SK-N-SH (cell line): ENCODE measurements at regions not wholly inside any gene's neighbourhood (a gene's known extent, or its start where the extent isn't known, plus 50 kb on each side); places are given as distances from the start of the nearest gene placed in this dataset.

Source experiments
- CTCF ChIA-PET: fragments of 300-600, 350-600 bp; formaldehyde crosslinking; extraction: SDS; loops from one replicate; lab custom pipeline; 2021; lab: Yijun Ruan, JAX
- POLR2A ChIA-PET: fragments of 350-600 bp; sonication (Branson Sonifier 250); formaldehyde crosslinking; extraction: SDS; loops from one replicate; lab custom pipeline; 2020; ENCODE audit warnings: antibody characterized with exemption, inconsistent platforms; lab: Yijun Ruan, JAX
- DNase-seq: peaks from one replicate; pipeline ENCODE4 v3.0.0; 2012
- H2AFZ ChIP-seq: fragments of 200-600 bp; sonication (generic); 2 replicates; pipeline ENCODE4 v1.8.1; 2016; ENCODE audit warnings: antibody characterized with exemption, mild to moderate bottlenecking, low read depth
- H3F3A ChIP-seq: fragments of 200-600 bp; sonication (generic); replicated peaks from 2 replicates; pipeline ENCODE3; 2016; ENCODE audit warnings: antibody characterized with exemption, mild to moderate bottlenecking; ENCODE audit not compliant: insufficient read depth
- H3K27ac ChIP-seq, 2 experiments: fragments of 200-500 bp in 1 of 2; fragments of 200-600 bp in 1 of 2; sonication (Bioruptor generic) in 1 of 2; sonication (generic), shearing (Covaris generic) in 1 of 2; 2 replicates each; pipeline versions ENCODE4 v1.5.1 to v1.6.1; 2014 to 2016; ENCODE audit warnings: low read depth in 2 of 2, inconsistent platforms in 1 of 2, low read length in 1 of 2, mild to moderate bottlenecking in 1 of 2, mixed read lengths in 1 of 2
- H3K27me3 ChIP-seq: fragments of 200-600 bp; sonication (generic), shearing (Covaris generic); 2 replicates; pipeline ENCODE4 v1.6.1; 2016; ENCODE audit warnings: mixed run types; ENCODE audit not compliant: insufficient read depth
- H3K36me3 ChIP-seq, 2 experiments: fragments of 200-500 bp in 1 of 2; fragments of 200-600 bp in 1 of 2; sonication (Bioruptor generic) in 1 of 2; sonication (generic) in 1 of 2; replicated peaks in 1 of 2; 2 replicates each; pipeline versions ENCODE3 to v1.5.1; 2014 to 2016; ENCODE audit warnings: low read length in 1 of 2, mild to moderate bottlenecking in 1 of 2; ENCODE audit not compliant: insufficient read depth in 2 of 2, control insufficient read depth in 1 of 2
- H3K4me1 ChIP-seq, 2 experiments: fragments of 200-500 bp in 1 of 2; fragments of 200-600 bp in 1 of 2; sonication (Bioruptor generic) in 1 of 2; sonication (generic), shearing (Covaris generic) in 1 of 2; 2 replicates each; pipeline versions ENCODE4 v1.5.1 to v1.6.1; 2014 to 2016; ENCODE audit warnings: low read depth in 1 of 2, low read length in 1 of 2, mixed run types in 1 of 2; ENCODE audit not compliant: insufficient read depth in 2 of 2, control insufficient read depth in 1 of 2
- H3K4me2 ChIP-seq: fragments of 200-600 bp; sonication (generic), shearing (Covaris generic); 2 replicates; pipeline ENCODE4 v1.6.1; 2017; ENCODE audit warnings: mixed run types
- H3K4me3 ChIP-seq, 2 experiments: fragments of 200-500 bp in 1 of 2; fragments of 200-600 bp in 1 of 2; sonication (Bioruptor generic) in 1 of 2; sonication (generic), shearing (Covaris generic) in 1 of 2; 2 replicates each; pipeline versions ENCODE4 v1.5.1 to v1.8.1; 2014 to 2016; ENCODE audit warnings: low read depth in 2 of 2, inconsistent platforms in 1 of 2, low read length in 1 of 2, mild to moderate bottlenecking in 1 of 2, mixed read lengths in 1 of 2, moderate library complexity in 1 of 2
- H3K79me2 ChIP-seq: fragments of 200-600 bp; sonication (generic); 2 replicates; pipeline ENCODE4 v1.8.1; 2017; ENCODE audit warnings: mild to moderate bottlenecking; ENCODE audit not compliant: insufficient read depth
- H3K9ac ChIP-seq: fragments of 200-600 bp; sonication (generic); 2 replicates; pipeline ENCODE4 v1.6.1; 2017; ENCODE audit warnings: mixed run types
- H3K9me2 ChIP-seq: fragments of 200-600 bp; sonication (generic); 2 replicates; pipeline ENCODE4 v1.6.1; 2017; ENCODE audit warnings: mixed run types
- H3K9me3 ChIP-seq: fragments of 200-600 bp; sonication (generic); 2 replicates; pipeline ENCODE4 v1.6.1; 2017; ENCODE audit warnings: mixed run types, mild to moderate bottlenecking, moderate library complexity
- H4K20me1 ChIP-seq: fragments of 200-600 bp; sonication (generic); 2 replicates; pipeline ENCODE4 v1.6.1; 2017; ENCODE audit warnings: mild to moderate bottlenecking, mixed run types; ENCODE audit not compliant: insufficient read depth
- CHD2 ChIP-seq: fragments of 150-350 bp; IDR thresholded peaks from 2 replicates; pipeline ENCODE4 v1.6.1; 2018; ENCODE audit warnings: low read length; ENCODE audit not compliant: partially characterized antibody
- ELF1 ChIP-seq: IDR thresholded peaks from 2 replicates; pipeline ENCODE4 v1.4.0; 2012
- EP300 ChIP-seq, 2 experiments: IDR thresholded peaks; 2 replicates each; pipeline versions ENCODE4 v1.4.0 to v1.6.1; 2012; ENCODE audit warnings: borderline replicate concordance in 1 of 2, low read depth in 1 of 2, low read length in 1 of 2
- EZH2phosphoT487 ChIP-seq: fragments of 200-600 bp; sonication (generic); IDR thresholded peaks from 2 replicates; pipeline ENCODE4 v1.6.1; 2017; ENCODE audit warnings: low read depth, mixed run types, mild to moderate bottlenecking, antibody characterized with exemption, moderate library complexity, borderline replicate concordance
- FOXM1 ChIP-seq: IDR thresholded peaks from 2 replicates; pipeline ENCODE4 v1.4.0; 2012; ENCODE audit warnings: low read depth, mild to moderate bottlenecking
- GABPA ChIP-seq: IDR thresholded peaks from 2 replicates; pipeline ENCODE4 v1.4.0; 2012; ENCODE audit warnings: low read depth, mild to moderate bottlenecking
- GATA2 ChIP-seq: sonication (generic); formaldehyde crosslinking; IDR thresholded peaks from 2 replicates; pipeline ENCODE4 v1.5.0; 2020; ENCODE audit warnings: mild to moderate bottlenecking, missing genetic modification reagents
- MAX ChIP-seq: IDR thresholded peaks from 2 replicates; pipeline ENCODE4 v1.4.0; 2012; ENCODE audit warnings: low read depth
- MEF2A ChIP-seq: IDR thresholded peaks from 2 replicates; pipeline ENCODE4 v1.4.0; 2012; ENCODE audit warnings: low read depth, borderline replicate concordance
- MXI1 ChIP-seq: IDR thresholded peaks from 2 replicates; pipeline ENCODE4 v1.6.1; 2012; ENCODE audit warnings: mild to moderate bottlenecking, low read depth, low read length, improper control_type of control experiment
- NFIC ChIP-seq: IDR thresholded peaks from 2 replicates; pipeline ENCODE4 v1.4.0; 2012; ENCODE audit warnings: borderline replicate concordance
- NRF1 ChIP-seq: IDR thresholded peaks from 2 replicates; pipeline ENCODE4 v1.6.1; 2012; ENCODE audit warnings: low read depth, mild to moderate bottlenecking, low read length
- PBX3 ChIP-seq: IDR thresholded peaks from 2 replicates; pipeline ENCODE4; 2012
- RCOR1 ChIP-seq: fragments of 150-350 bp; IDR thresholded peaks from 2 replicates; pipeline ENCODE4 v1.6.1; 2017; ENCODE audit warnings: antibody characterized with exemption, low read length
- RFX5 ChIP-seq: IDR thresholded peaks from 2 replicates; pipeline ENCODE4 v1.6.1; 2012; ENCODE audit warnings: mild to moderate bottlenecking, improper control_type of control experiment, low read length
- RXRA ChIP-seq: IDR thresholded peaks from 2 replicates; pipeline ENCODE4 v1.4.0; 2012; ENCODE audit warnings: low read depth, mild to moderate bottlenecking, borderline replicate concordance
- SIN3A ChIP-seq: IDR thresholded peaks from 2 replicates; pipeline ENCODE4 v1.6.1; 2012; ENCODE audit warnings: low read depth, mild to moderate bottlenecking, low read length, moderate library complexity, borderline replicate concordance
- SMC3 ChIP-seq: IDR thresholded peaks from 2 replicates; pipeline ENCODE4 v1.6.1; 2012; ENCODE audit warnings: low read depth, low read length, improper control_type of control experiment
- TAF1 ChIP-seq: IDR thresholded peaks from 2 replicates; pipeline ENCODE4 v1.6.1; 2012; ENCODE audit warnings: low read depth, mild to moderate bottlenecking, low read length, moderate library complexity, borderline replicate concordance
- TCF12 ChIP-seq: IDR thresholded peaks from 2 replicates; pipeline ENCODE4 v1.4.0; 2012
- USF1 ChIP-seq: IDR thresholded peaks from 2 replicates; pipeline ENCODE4 v1.4.0; 2012; ENCODE audit warnings: low read depth, borderline replicate concordance
- USF2 ChIP-seq: fragments of 150-350 bp; IDR thresholded peaks from 2 replicates; pipeline ENCODE4 v1.6.1; 2017; ENCODE audit warnings: antibody characterized with exemption, low read length, low read depth, borderline replicate concordance
- YY1 ChIP-seq: IDR thresholded peaks from 2 replicates; pipeline ENCODE4 v1.4.0; 2012; ENCODE audit warnings: low read depth, mild to moderate bottlenecking
- ZBTB33 ChIP-seq: IDR thresholded peaks from 2 replicates; pipeline ENCODE4 v1.4.0; 2012; ENCODE audit warnings: low read depth, borderline replicate concordance
- WGBS: methylation state at CpG from one replicate; pipeline ENCODE4 v1.1.6; 2017; ENCODE audit warnings: low lambda C conversion rate; 5-methylcytosine and 5-hydroxymethylcytosine counted together

GRCh38 chr3:144364737-144365136 is 393.1 kb downstream of the DIPK2A start:
- no peaks in the 10 kb centered on the region for H3K36me3 ChIP-seq
- no peaks in the 10 kb centered on the region for H4K20me1 ChIP-seq
- WGBS: 3% methylated on average over 2 of the region's 2 CpGs
- H3K9me2 ChIP-seq: no peaks in the 10 kb centered on the region; the same call in 1 of the 2 replicates
- TF ChIP-seq NRF1 (no peak), YY1 (no peak), MXI1 (no peak), USF2 (no peak), NFIC (no peak), MEF2A (no peak), RCOR1 (no peak), CHD2 (no peak), EP300 (IDR thresholded peaks at IDR 0.05; ENCODE audit: borderline replicate concordance in 1 of 2, low read depth in 1 of 2, low read length in 1 of 2) (no peak), ZBTB33 (no peak), FOXM1 (no peak), GATA2 (CRISPR knock-in tag) (no peak), TAF1 (no peak), MAX (no peak), EZH2phosphoT487 (no peak)
- CTCF ChIA-PET: no interaction called here
- H3K9ac ChIP-seq: no peak overlapping the region
- no peak for DNase-seq
- POLR2A ChIA-PET: no interaction called here
- no peaks in the 10 kb centered on the region for H3K79me2 ChIP-seq
- H3K27me3 ChIP-seq: no peaks in the 10 kb centered on the region
- no peak overlapping the region for H3K27ac ChIP-seq
- no peak overlapping the region for H3K4me3 ChIP-seq
- no peaks in the 10 kb centered on the region for H3K9me3 ChIP-seq
- H3K4me2 ChIP-seq: no peak overlapping the region
- H2AFZ ChIP-seq: no peak overlapping the region
- H3K4me1 ChIP-seq: no peaks in the 10 kb centered on the region
- H3F3A ChIP-seq: no peaks in the 10 kb centered on the region

- POLR2A ChIA-PET: no interaction called here
- Histone ChIP-seq H3K4me3 (no peak overlapping the region), H2AFZ (no peak overlapping the region), H3K9ac (no peak overlapping the region), H3K4me1 (no peaks in the 10 kb centered on the region), H4K20me1 (no peaks in the 10 kb centered on the region), H3K27me3 (no peaks in the 10 kb centered on the region), H3K27ac (no peak overlapping the region), H3K9me2 (no peaks in the 10 kb centered on the region; the same call in 1 of the 2 replicates), H3K4me2 (no peak overlapping the region), H3K9me3 (no peaks in the 10 kb centered on the region), H3K79me2 (no peaks in the 10 kb centered on the region), H3K36me3 (no peaks in the 10 kb centered on the region), H3F3A (no peaks in the 10 kb centered on the region)
- CTCF ChIA-PET: no interaction called here
- no peak for DNase-seq
- WGBS: 15% methylated on average over 2 of the region's 2 CpGs
- TF ChIP-seq SIN3A (no peak), SMC3 (no peak), NFIC (no peak), GABPA (no peak), TCF12 (no peak), RXRA (no peak), MXI1 (no peak), GATA2 (CRISPR knock-in tag) (no peak), PBX3 (no peak), RFX5 (no peak), CHD2 (no peak), USF1 (no peak), MEF2A (no peak), NRF1 (no peak), ELF1 (no peak), EZH2phosphoT487 (no peak)
These were observed 397.7 kb downstream of the DIPK2A start for GRCh38 chr3:144369129-144369879.
